GM10266 (cell line): ENCODE measurements at regions not wholly inside any gene's neighbourhood (a gene's known extent, or its start where the extent isn't known, plus 50 kb on each side); places are given as distances from the start of the nearest gene placed in this dataset.
A peak's percentile ranks its signal among the peaks of the same experiment; 100 is the strongest.
"Not testable (repeated sequence)": the region's sequence is repeated elsewhere in the genome, so short reads cannot be mapped to it uniquely, and the experiment has no call there.

Source experiments
- DNase-seq: peaks from one replicate; pipeline ENCODE4 v3.0.0; 2012; ENCODE audit errors: extremely low spot score
- TF ChIP-seq, protein P1 (sequence below): IDR thresholded peaks from 2 replicates; pipeline ENCODE4 v1.5.1; 2012; ENCODE audit warnings: mild to moderate bottlenecking, low read depth; ENCODE audit not compliant: control insufficient read depth, insufficient read depth; ENCODE audit errors: missing control alignments

DNA sequence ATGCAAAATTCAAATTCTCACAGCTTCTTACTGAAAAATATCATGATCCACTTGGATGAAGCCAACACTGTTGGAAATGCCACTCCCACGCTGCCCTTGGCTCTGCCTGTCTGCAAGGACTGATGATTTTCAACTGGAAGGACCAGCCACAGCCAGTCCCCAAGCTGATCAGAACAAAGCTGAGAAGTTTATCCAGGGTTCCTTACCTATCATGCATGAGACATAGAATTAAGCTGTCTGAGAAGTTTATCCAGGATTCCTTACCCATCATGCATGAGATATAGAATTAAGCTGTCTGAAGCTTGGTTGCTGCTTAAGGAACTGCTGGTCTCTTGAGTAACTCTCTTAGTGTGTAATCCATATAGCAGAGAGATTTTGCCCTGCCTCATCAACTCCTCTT, 159.8 kb upstream of the TMEM260 start:
- TF ChIP-seq, protein P1, sequence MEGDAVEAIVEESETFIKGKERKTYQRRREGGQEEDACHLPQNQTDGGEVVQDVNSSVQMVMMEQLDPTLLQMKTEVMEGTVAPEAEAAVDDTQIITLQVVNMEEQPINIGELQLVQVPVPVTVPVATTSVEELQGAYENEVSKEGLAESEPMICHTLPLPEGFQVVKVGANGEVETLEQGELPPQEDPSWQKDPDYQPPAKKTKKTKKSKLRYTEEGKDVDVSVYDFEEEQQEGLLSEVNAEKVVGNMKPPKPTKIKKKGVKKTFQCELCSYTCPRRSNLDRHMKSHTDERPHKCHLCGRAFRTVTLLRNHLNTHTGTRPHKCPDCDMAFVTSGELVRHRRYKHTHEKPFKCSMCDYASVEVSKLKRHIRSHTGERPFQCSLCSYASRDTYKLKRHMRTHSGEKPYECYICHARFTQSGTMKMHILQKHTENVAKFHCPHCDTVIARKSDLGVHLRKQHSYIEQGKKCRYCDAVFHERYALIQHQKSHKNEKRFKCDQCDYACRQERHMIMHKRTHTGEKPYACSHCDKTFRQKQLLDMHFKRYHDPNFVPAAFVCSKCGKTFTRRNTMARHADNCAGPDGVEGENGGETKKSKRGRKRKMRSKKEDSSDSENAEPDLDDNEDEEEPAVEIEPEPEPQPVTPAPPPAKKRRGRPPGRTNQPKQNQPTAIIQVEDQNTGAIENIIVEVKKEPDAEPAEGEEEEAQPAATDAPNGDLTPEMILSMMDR = no peak
- DNase-seq = no peak

DNA sequence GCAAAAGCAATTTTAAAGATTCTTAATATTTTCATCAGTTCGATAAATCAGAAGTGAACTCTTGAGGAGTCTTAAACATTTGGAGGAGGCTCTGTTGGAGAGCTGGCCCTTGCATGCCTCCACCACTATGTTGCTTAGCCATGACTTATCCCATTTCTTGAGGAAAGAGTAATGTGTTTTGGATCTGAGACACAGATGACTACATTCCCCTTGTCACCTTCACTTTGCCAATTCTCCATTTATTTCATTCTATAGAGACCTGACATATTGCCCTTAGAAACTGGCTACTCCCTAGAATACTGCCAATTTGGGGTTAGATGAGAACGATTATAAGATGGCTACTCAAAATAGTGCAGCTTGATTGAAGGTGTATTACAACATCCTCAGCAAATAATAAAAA, 157.4 kb upstream of the TMEM260 start:
- TF ChIP-seq, protein P1 = no peak
- no peak for DNase-seq

DNA sequence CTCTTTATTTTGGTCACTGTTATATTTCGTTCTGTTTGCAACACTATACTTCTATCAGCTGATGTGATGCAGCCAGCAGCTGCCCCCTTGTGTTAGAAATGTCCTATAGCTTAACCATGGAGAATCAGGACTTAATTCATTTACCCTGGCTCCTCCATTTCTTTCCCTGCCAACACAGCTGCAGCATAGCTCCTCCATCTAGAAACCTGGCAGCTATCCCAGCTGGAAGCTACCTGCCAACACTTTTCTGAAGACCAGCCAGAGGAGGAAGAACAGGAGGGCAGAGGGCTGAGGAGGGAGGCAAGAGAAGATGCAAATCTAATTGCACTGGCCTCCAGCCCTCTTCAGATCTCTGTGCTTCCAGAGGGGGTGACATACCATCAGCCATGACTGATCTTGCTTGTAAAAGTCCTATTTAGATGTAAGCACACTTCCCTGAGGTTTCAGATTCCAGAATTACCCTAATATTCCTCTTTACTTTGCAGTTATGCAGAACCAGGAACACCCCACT, 156.8 kb upstream of the TMEM260 start:
- peak; percentile 34 for DNase-seq

DNA sequence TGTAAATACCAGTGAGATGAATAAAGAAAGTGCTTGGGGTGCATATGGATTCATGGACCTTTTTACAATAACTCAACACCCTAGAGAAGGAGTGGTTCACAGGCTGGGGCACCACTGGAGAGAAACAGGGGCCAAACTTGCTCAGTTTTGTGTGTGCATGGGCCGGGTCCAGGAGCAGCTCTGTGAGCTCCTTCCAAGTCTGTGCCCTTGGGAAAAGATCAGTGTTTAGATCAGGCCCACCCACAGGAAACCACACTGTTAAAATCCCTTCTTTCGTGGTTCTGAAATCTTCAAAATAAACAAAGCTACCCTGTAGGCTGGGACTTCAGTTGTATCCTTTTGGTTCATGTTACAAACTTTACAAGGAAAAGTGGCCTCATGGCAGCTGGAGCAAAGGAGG, 156.1 kb upstream of the TMEM260 start:
- TF ChIP-seq, protein P1 = no peak
- no peak for DNase-seq

More for the DNA sequence above, 156.8 kb upstream of the TMEM260 start:
- TF ChIP-seq, protein P1 = peak; percentile 43

DNA sequence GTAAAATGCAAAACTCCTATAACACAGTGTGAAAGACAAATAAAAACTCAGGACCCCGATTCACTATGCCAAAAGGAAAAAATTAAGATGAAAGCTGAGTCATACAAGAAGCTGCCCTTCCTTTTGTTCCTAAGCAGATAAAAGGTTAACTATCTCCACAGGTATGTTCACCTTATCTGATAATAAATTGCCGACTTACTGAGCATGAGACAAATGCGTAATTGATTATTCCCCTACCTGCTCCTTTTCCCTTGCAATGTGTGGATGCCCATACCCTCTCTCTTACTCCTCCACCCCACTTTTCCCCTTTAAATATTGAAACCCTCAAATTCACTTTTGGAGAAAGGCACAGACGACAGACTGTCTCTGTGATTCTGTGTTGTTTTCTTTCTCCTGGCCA, 148.6 kb upstream of the TMEM260 start:
- no peak for DNase-seq
- TF ChIP-seq, protein P1 = no peak

DNA sequence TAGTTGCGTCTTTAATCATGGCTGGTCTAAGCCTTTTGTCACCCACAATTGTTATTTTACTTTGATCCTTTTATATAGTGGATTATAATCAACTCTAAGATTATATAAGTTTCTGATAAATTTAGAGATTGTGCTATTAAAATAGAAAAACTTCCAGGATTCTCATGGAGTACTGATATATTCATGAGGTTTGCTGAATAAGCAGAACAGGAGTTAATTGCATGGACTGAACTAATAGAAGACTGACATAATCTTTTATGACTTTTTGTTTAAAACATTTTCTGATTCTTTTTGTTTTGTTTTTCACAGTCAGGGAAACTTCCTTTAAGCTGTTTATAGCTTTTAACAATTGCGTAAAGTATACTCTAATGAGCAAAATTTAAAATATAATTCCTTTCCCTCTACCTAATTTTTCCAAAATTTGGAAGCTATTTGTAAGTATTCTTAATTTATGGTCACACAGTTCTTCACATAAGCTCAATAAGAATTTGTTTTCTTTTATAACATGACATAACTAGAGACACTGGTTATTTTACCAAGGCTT, 129.9 kb upstream of the TMEM260 start:
- TF ChIP-seq, protein P1 = no peak
- no peak for DNase-seq

DNA sequence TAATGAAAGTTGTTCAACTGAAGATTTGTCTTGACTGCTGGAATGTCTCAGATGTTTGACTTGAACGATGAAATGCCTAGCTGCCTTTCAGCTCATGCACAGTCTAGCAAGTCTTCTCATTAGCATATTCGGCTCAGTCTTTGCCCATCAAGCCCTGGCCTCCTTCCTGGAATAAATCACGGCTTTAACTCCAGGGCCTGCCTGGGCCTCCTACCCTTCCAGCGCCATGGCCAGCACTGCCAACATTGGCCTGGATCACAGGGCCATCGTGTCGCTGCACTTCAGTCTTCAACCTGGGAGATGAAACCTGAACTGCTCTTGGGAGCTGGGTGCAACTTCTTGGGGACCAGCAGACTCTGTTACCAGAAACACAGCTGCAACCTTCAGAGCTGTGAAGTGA, 126.7 kb upstream of the TMEM260 start:
- no peak for DNase-seq
- TF ChIP-seq, protein P1 = no peak

DNA sequence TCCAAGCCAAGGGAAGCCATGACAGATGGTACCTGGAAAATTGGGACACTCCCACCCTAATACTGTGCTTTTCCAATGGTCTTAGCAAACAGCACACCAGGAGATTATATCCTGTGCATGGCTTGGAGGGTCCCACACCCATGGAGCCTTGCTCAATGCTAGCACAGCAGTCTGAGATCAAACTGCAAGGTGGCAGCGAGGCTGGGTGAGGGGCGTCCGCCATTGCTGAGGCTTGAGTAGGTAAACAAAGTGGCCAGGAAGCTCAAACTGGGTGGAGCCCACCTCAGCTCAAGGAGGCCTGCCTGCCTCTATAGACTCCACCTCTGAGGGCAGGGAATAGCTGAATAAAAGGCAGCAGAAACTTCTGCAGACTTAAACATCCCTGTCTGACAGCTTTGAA, 124.9 kb upstream of the TMEM260 start:
- not testable (repeated sequence) for DNase-seq
